ENCODE measurements at regions not wholly inside any gene's neighbourhood (a gene's known extent, or its start where the extent isn't known, plus 50 kb on each side); places are given as distances from the start of the nearest gene placed in this dataset.

- DNase-seq = no peak
Measured at GRCh38 chr14:65937079-65937959, 524.8 kb downstream of the FUT8 start.

- DNase-seq = no peak
Measured at GRCh38 chr14:65937960-65938316, 525.4 kb downstream of the FUT8 start.

- no peak for DNase-seq
Measured at GRCh38 chr14:65938738-65939137, 526.2 kb downstream of the FUT8 start.

GRCh38 chr14:65939184-65939583, 526.7 kb downstream of the FUT8 start:
- DNase-seq = no peak

GRCh38 chr14:65940056-65940735, 527.7 kb downstream of the FUT8 start:
- DNase-seq = peak; percentile 40

GRCh38 chr14:65941091-65941490, 528.6 kb downstream of the FUT8 start:
- DNase-seq = no peak

- no peak for DNase-seq
Measured at GRCh38 chr14:65943150-65943549, 530.6 kb downstream of the FUT8 start.

- no peak for DNase-seq
Measured at GRCh38 chr14:65943916-65944410, 531.4 kb downstream of the FUT8 start.

GRCh38 chr14:65945327-65945726, 532.8 kb downstream of the FUT8 start:
- DNase-seq = no peak

- DNase-seq = no peak
Measured at GRCh38 chr14:65946494-65946893, 534.0 kb downstream of the FUT8 start.

- DNase-seq = no peak
Measured at GRCh38 chr14:65948302-65948701, 535.8 kb downstream of the FUT8 start.

- DNase-seq = no peak
Measured at GRCh38 chr14:65949711-65950516, 536.3 kb upstream of the CCDC196 start.

GRCh38 chr14:65954942-65955341, 531.2 kb upstream of the CCDC196 start:
- no peak for DNase-seq

- no peak for DNase-seq
Measured at GRCh38 chr14:65957631-65958205, 528.5 kb upstream of the CCDC196 start.

GRCh38 chr14:65958664-65959562, 527.3 kb upstream of the CCDC196 start:
- DNase-seq = peak; percentile 30

- no peak for DNase-seq
Measured at GRCh38 chr14:65959563-65960024, 526.6 kb upstream of the CCDC196 start.

GRCh38 chr14:65961004-65961403, 525.2 kb upstream of the CCDC196 start:
- DNase-seq = peak; percentile 73

- no peak for DNase-seq
Measured at GRCh38 chr14:65962952-65963351, 523.2 kb upstream of the CCDC196 start.

GRCh38 chr14:65964366-65964765, 521.8 kb upstream of the CCDC196 start:
- no peak for DNase-seq

- no peak for DNase-seq
Measured at GRCh38 chr14:65966188-65966587, 520.0 kb upstream of the CCDC196 start.

GRCh38 chr14:65972346-65972870, 513.8 kb upstream of the CCDC196 start:
- DNase-seq = no peak
